ENCODE measurements at regions not wholly inside any gene's neighbourhood (a gene's known extent, or its start where the extent isn't known, plus 50 kb on each side); places are given as distances from the start of the nearest gene placed in this dataset.

DNA sequence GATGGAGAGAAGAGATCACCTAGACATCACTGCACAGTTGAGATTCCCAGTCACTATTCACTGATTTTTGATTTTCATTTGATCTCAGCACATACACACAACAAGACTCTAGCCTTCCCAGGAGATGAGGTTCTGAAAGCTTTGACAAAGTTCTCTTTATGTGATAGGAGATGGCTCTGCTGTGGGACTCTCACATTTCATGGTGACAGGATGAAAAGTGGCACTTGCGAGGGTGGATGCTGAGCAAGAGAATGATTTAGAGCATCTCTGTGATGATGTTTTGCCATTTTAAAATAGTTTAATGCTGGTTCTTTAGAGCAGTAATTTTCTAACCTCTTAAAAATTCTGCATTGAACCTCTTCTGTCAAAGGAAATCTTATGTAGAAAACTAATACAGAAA lies 113.3 kb upstream of the CA10 start:
- no peak overlapping the region for H3K4me3 ChIP-seq (ENCODE audit: low read depth, low read length)
- TF ChIP-seq, protein P1, sequence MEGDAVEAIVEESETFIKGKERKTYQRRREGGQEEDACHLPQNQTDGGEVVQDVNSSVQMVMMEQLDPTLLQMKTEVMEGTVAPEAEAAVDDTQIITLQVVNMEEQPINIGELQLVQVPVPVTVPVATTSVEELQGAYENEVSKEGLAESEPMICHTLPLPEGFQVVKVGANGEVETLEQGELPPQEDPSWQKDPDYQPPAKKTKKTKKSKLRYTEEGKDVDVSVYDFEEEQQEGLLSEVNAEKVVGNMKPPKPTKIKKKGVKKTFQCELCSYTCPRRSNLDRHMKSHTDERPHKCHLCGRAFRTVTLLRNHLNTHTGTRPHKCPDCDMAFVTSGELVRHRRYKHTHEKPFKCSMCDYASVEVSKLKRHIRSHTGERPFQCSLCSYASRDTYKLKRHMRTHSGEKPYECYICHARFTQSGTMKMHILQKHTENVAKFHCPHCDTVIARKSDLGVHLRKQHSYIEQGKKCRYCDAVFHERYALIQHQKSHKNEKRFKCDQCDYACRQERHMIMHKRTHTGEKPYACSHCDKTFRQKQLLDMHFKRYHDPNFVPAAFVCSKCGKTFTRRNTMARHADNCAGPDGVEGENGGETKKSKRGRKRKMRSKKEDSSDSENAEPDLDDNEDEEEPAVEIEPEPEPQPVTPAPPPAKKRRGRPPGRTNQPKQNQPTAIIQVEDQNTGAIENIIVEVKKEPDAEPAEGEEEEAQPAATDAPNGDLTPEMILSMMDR (conservative IDR thresholded peaks at IDR 0.05; ENCODE audit: low read depth, low read length), result no peak
- DNase-seq (ENCODE audit: low read depth), result no peak

DNA sequence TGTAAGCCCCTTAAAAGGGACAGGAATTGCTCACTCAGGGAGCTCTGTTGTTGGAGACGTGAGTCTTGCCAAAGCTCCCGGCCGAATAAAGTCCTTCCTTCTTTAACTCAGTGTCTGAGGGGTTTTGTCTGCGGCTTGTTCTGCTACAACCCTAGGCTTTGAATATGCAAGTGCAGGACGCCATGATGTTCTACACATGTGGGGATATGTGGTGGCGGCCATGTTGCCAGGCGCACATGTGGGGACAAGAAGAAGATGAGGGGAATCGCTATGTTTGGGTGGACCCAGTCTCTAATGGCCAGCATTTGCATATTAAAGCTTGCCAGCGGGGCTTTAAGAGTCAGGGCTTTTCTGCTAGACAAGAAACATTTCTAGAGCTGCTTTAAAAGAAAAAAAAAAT lies 96.8 kb upstream of the CA10 start:
- TF ChIP-seq, protein P1 (conservative IDR thresholded peaks at IDR 0.05; ENCODE audit: low read depth, low read length), result no peak
- H3K4me3 ChIP-seq (ENCODE audit: low read depth, low read length), result no peak overlapping the region
- no peak for DNase-seq (ENCODE audit: low read depth)

DNA sequence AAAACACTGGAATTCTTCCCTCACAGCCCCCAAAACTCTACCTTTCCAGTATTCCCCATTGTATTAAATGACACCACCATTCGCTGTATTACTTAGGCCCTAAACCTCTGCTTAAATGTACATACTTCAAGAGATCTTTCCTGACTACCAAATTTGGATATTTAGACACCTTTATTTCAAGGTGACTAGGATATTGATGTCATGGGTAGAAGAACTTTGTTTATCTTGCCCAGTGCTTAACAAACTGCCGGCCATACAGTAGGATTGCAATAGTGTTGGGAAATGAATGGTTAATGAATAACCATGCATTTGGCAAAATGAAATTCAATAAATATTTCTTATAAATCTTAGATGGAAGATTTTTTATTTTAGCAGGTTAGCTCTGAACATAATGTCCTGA lies 86.2 kb upstream of the CA10 start:
- no peak for DNase-seq (ENCODE audit: low read depth)
- TF ChIP-seq, protein P1 (conservative IDR thresholded peaks at IDR 0.05; ENCODE audit: low read depth, low read length), result no peak
- no peak overlapping the region for H3K4me3 ChIP-seq (ENCODE audit: low read depth, low read length)

DNA sequence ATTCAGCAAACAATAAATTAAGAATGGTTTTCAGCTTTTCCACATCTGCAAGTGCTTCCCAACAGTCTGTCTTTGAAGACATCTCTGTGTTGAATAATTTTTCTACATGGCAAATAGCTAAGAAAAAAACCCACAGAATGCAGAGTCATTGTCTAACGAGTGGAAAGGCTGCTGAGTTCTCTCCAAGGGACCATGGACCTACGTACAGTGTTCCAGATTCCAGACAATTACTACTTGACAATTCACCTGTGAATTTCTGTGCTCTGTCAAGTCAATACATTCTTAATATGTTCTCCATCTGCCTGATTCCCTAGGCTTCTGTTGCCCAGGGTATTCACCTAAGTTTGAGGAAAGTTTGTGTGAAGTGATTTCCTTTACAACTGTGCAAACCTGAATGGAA lies 83.8 kb upstream of the CA10 start:
- no peak for DNase-seq (ENCODE audit: low read depth)
- H3K4me3 ChIP-seq (ENCODE audit: low read depth, low read length), result no peak overlapping the region
- TF ChIP-seq, protein P1 (conservative IDR thresholded peaks at IDR 0.05; ENCODE audit: low read depth, low read length), result no peak

DNA sequence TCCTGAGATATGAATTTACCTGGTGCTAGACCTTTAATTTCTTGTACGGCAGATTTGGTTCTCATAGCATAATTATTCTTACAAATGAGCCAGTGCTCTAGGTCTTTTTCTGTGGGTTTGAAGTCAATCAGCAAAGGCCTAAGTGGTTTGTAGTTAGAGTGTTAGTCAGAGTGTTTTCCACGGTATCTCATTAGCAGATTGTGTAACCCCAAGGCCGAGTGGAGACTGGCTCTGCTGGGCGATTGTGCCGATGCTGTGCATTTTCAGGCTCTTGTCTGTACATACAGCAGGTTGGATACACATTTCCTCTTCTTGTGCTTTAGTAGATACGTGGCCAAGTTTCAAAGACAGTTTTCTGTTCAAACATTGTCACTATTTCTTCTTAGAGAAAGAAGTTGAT lies 78.6 kb upstream of the CA10 start:
- TF ChIP-seq, protein P1 (conservative IDR thresholded peaks at IDR 0.05; ENCODE audit: low read depth, low read length), result no peak
- no peak for DNase-seq (ENCODE audit: low read depth)
- H3K4me3 ChIP-seq (ENCODE audit: low read depth, low read length), result no peak overlapping the region

DNA sequence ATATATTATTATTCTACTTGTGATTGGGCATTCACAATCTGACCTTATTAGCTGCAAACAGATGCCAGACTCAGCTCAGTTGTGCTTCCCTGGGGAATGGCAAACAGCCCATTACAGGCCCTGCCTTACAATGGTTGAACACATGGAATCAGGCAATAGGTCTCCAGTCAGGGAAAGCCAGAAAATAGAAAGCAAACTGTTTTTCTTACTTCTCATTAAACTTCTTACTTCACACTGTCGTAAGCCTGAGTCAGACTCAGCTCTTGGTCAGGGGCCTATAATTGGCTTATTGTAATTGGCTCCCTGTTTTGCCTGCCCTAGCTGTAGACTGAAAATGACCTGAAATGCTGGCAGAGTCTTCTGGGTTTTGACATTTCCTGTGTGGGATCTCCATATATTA lies 77.0 kb upstream of the CA10 start:
- TF ChIP-seq, protein P1 (conservative IDR thresholded peaks at IDR 0.05; ENCODE audit: low read depth, low read length), result no peak

DNA sequence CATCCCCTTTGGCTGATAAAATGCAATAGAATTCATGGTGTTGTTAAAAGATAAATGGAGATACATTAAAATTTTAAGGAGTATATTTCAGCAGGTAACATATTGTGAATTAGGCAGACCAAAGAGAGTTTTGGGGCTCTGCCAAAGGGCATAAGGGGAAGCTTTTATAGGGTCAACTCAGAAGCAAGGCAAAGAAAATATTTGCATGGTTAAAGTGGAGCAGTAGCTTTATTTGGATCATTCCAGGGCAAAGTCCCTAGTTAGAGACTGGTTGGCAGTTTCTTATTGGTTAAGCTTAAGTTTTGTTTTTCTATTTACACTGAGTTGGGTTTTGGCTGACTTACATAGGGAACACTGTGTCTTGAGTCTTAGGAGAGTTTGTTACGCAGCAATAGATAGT lies 75.1 kb upstream of the CA10 start:
- DNase-seq (ENCODE audit: low read depth), result no peak

More for the DNA sequence above, 77.0 kb upstream of the CA10 start:
- no peak for DNase-seq (ENCODE audit: low read depth)
- H3K4me3 ChIP-seq (ENCODE audit: low read depth, low read length), result no peak overlapping the region

More for the DNA sequence above, 75.1 kb upstream of the CA10 start:
- no peak overlapping the region for H3K4me3 ChIP-seq (ENCODE audit: low read depth, low read length)
- TF ChIP-seq, protein P1 (conservative IDR thresholded peaks at IDR 0.05; ENCODE audit: low read depth, low read length), result no peak

Measured in epithelial cell of proximal tubule (primary cell).